A673 (cell line): ENCODE measurements at regions not wholly inside any gene's neighbourhood (a gene's known extent, or its start where the extent isn't known, plus 50 kb on each side); places are given as distances from the start of the nearest gene placed in this dataset.

Experiments used
- BruUV-seq: library from RNA; stranded (reverse); fragments of 400-500 nt; replicated peaks from 2 replicates; lab custom pipeline; 2021; lab: Mats Ljungman, UMichigan
- CTCF ChIA-PET: fragments of 300-600 bp; sonication (Branson Sonifier 250); formaldehyde crosslinking; loops from one replicate; lab custom pipeline; 2022; ENCODE audit warnings: antibody characterized with exemption; lab: Charles Lee
- POLR2A ChIA-PET: fragments of 300-600 bp; sonication (Branson Sonifier 250); formaldehyde crosslinking; loops from one replicate; lab custom pipeline; 2022; ENCODE audit warnings: antibody characterized with exemption; ENCODE audit not compliant: low non-redundant PET; lab: Charles Lee
- DNase-seq: peaks from one replicate; pipeline ENCODE4 v3.0.0-alpha.2; 2015; ENCODE audit warnings: low spot score
- H3K27ac ChIP-seq: fragments of 200-600 bp; sonication (generic); 2 replicates; pipeline ENCODE4 v1.5.1; 2016; ENCODE audit warnings: mixed run types, low read depth, mild to moderate bottlenecking, mixed read lengths, antibody characterized with exemption, low read length; ENCODE audit not compliant: poor library complexity, severe bottlenecking
- H3K27me3 ChIP-seq: fragments of 200-600 bp; sonication (generic); replicated peaks from 2 replicates; pipeline ENCODE4 v1.6.1; 2017; ENCODE audit warnings: mixed run types, low read depth, mild to moderate bottlenecking, mixed read lengths, antibody characterized with exemption, low read length; ENCODE audit not compliant: insufficient read depth, poor library complexity
- H3K36me3 ChIP-seq: fragments of 200-600 bp; sonication (generic); 2 replicates; pipeline ENCODE4 v1.6.1; 2016; ENCODE audit warnings: mixed run types, mild to moderate bottlenecking, mixed read lengths, antibody characterized with exemption, low read length; ENCODE audit not compliant: insufficient read depth, poor library complexity, severe bottlenecking
- H3K4me1 ChIP-seq: fragments of 200-600 bp; sonication (generic); 2 replicates; pipeline ENCODE4 v1.6.1; 2017; ENCODE audit warnings: mixed run types, mild to moderate bottlenecking, mixed read lengths, antibody characterized with exemption, low read length; ENCODE audit not compliant: insufficient read depth, poor library complexity, severe bottlenecking
- H3K4me3 ChIP-seq: fragments of 200-600 bp; sonication (generic); 2 replicates; pipeline ENCODE4 v1.5.1; 2016; ENCODE audit warnings: low read depth, mixed run types, mild to moderate bottlenecking, mixed read lengths, low read length; ENCODE audit not compliant: poor library complexity, severe bottlenecking
- H3K9me3 ChIP-seq: fragments of 200-600 bp; sonication (generic); 2 replicates; pipeline ENCODE4 v1.6.1; 2016; ENCODE audit warnings: mixed run types, low read depth, mild to moderate bottlenecking, mixed read lengths, antibody characterized with exemption, low read length; ENCODE audit not compliant: poor library complexity, severe bottlenecking
- EZH2 ChIP-seq: fragments of 200-600 bp; sonication (generic); IDR thresholded peaks from 2 replicates; pipeline ENCODE4 v1.6.1; 2017; ENCODE audit warnings: borderline replicate concordance, low read depth, mild to moderate bottlenecking, mixed read lengths, antibody characterized with exemption, low read length; ENCODE audit not compliant: poor library complexity, severe bottlenecking
- intact Hi-C: fragments of 100-400 bp; cut with micrococcal nuclease; formaldehyde crosslinking; loops from one replicate; pipeline ENCODE4 v1.10.0; 2022; ENCODE audit not compliant: unreplicated experiment
- TF ChIP-seq, protein P1 (sequence below): fragments of 300-800, 200-600 bp; sonication (generic); conservative IDR thresholded peaks from 2 replicates; pipeline ENCODE4 v1.5.1; 2017; ENCODE audit warnings: low read depth, mild to moderate bottlenecking, antibody characterized with exemption, low read length, moderate library complexity, mixed read lengths

DNA sequence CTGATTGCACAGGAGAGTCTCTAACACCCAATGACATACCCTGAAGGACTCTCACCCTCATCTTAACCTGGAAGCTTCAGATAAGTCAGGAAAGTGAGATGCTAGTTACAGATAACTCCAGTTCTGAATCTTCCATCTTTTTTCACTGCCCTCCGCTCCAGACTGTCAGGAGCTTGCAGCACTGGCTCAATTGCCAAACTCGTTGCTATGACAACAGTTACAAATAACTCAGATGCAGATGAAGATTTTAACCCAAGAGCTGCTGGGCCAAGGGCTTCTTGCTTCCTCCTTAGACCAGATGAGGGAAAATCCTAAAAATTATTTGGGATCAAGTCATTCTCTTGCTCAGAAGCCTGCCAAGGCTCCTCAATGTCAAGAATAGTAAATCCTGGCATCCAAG lies 109.1 kb upstream of the HUWE1 start:
- Histone ChIP-seq H3K27ac (no peak overlapping the region), H3K4me1 (no peaks in the 10 kb centered on the region), H3K36me3 (no peaks in the 10 kb centered on the region), H3K4me3 (no peak overlapping the region), H3K27me3 (no peaks in the 10 kb centered on the region), H3K9me3 (no peaks in the 10 kb centered on the region)
- intact Hi-C loops: no loop called here
- BruUV-seq: no TSS peak
- ChIA-PET POLR2A (no interaction called here), CTCF (no interaction called here)
- DNase-seq: no peak
- no peak for TF ChIP-seq EZH2
- TF ChIP-seq, protein P1, sequence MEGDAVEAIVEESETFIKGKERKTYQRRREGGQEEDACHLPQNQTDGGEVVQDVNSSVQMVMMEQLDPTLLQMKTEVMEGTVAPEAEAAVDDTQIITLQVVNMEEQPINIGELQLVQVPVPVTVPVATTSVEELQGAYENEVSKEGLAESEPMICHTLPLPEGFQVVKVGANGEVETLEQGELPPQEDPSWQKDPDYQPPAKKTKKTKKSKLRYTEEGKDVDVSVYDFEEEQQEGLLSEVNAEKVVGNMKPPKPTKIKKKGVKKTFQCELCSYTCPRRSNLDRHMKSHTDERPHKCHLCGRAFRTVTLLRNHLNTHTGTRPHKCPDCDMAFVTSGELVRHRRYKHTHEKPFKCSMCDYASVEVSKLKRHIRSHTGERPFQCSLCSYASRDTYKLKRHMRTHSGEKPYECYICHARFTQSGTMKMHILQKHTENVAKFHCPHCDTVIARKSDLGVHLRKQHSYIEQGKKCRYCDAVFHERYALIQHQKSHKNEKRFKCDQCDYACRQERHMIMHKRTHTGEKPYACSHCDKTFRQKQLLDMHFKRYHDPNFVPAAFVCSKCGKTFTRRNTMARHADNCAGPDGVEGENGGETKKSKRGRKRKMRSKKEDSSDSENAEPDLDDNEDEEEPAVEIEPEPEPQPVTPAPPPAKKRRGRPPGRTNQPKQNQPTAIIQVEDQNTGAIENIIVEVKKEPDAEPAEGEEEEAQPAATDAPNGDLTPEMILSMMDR: no peak

DNA sequence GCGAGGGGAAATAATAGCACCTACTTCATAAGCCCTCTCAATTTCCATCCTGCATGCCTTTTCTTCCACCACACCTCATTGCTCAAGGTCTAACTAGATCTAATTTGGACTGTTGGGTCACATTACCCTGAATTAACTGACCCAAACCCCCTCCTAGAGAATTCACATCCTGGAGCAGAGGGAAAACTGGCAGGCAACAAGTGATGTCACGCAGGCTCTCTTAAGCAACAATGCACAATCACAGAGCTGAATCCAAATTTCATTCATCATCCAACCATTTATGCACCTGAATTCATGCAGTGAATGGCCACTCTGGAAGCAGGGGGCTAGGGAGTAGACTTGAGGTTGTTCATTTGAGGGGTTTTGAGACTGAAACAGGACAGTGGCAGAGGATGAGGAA lies 107.7 kb upstream of the HUWE1 start:
- BruUV-seq: no TSS peak
- intact Hi-C loops: no loop called here
- Histone ChIP-seq H3K27me3 (no peaks in the 10 kb centered on the region), H3K4me1 (no peaks in the 10 kb centered on the region), H3K27ac (no peak overlapping the region), H3K4me3 (no peak overlapping the region), H3K9me3 (no peaks in the 10 kb centered on the region), H3K36me3 (no peaks in the 10 kb centered on the region)
- CTCF ChIA-PET: no interaction called here
- DNase-seq: no peak
- TF ChIP-seq, protein P1: no peak
- TF ChIP-seq EZH2: no peak
- POLR2A ChIA-PET: no interaction called here

DNA sequence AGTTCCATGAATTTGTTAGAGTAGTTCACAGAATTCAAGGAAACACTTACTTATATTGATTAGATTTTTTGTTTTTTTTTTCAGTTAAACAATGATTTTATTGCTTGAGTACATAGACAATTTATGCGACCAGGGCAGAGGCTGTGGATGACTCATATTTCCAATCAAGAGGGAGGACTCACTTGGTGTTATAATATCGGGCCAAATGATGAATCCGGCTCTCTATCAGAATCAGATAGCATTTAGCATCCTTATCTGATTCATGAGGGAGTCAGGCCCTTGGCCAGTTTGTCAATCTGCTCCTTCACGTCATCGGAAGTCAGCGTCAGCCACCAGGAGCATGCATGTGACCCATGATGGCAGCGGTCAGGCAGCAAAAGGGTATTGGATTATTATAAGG lies 82.3 kb upstream of the HUWE1 start:
- no peaks in the 10 kb centered on the region for H3K36me3 ChIP-seq
- no peaks in the 10 kb centered on the region for H3K27me3 ChIP-seq
- CTCF ChIA-PET: no interaction called here
- no peak overlapping the region for H3K4me3 ChIP-seq
- no peaks in the 10 kb centered on the region for H3K4me1 ChIP-seq
- intact Hi-C loops: no loop called here
- TF ChIP-seq, protein P1: no peak
- no peak for TF ChIP-seq EZH2
- no peak overlapping the region for H3K27ac ChIP-seq
- H3K9me3 ChIP-seq: no peaks in the 10 kb centered on the region
- POLR2A ChIA-PET: no interaction called here
- BruUV-seq: no TSS peak
- DNase-seq: no peak
